ENCODE measurements at regions not wholly inside any gene's neighbourhood (a gene's known extent, or its start where the extent isn't known, plus 50 kb on each side); places are given as distances from the start of the nearest gene placed in this dataset.

DNA sequence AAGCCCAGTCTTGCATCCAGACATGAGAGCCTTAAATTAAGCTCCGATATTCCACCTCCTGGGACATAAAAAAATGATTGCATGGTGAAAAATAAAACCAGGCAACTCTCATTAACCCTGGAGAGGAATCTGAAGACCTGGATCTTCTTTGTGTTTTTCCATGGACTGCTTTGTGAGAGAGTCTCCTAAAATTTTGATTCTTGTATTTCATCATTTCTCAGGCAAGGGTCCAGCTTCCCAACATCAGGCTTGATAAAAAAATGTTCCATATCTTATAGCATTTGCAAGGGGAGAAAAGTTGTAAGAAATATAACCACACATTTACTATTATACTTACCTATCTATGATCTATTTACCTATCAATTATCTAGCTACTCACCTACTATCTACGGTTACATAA lies 327.5 kb upstream of the SPHKAP start:
- intact Hi-C loops (cut with DNase I) = no loop called here
- no peaks in the 10 kb centered on the region for H3K27me3 ChIP-seq
- H3K9me3 ChIP-seq = no peaks in the 10 kb centered on the region
- TF ChIP-seq, protein P1, sequence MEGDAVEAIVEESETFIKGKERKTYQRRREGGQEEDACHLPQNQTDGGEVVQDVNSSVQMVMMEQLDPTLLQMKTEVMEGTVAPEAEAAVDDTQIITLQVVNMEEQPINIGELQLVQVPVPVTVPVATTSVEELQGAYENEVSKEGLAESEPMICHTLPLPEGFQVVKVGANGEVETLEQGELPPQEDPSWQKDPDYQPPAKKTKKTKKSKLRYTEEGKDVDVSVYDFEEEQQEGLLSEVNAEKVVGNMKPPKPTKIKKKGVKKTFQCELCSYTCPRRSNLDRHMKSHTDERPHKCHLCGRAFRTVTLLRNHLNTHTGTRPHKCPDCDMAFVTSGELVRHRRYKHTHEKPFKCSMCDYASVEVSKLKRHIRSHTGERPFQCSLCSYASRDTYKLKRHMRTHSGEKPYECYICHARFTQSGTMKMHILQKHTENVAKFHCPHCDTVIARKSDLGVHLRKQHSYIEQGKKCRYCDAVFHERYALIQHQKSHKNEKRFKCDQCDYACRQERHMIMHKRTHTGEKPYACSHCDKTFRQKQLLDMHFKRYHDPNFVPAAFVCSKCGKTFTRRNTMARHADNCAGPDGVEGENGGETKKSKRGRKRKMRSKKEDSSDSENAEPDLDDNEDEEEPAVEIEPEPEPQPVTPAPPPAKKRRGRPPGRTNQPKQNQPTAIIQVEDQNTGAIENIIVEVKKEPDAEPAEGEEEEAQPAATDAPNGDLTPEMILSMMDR (IDR thresholded peaks at IDR 0.05) = no peak
- H3K4me3 ChIP-seq = no peak overlapping the region
- no peaks in the 10 kb centered on the region for H3K36me3 ChIP-seq
- no peaks in the 10 kb centered on the region for H3K4me1 ChIP-seq
- H3K27ac ChIP-seq = no peak overlapping the region
- DNase-seq (ENCODE audit: low spot score in 2 of 2) = no peak

DNA sequence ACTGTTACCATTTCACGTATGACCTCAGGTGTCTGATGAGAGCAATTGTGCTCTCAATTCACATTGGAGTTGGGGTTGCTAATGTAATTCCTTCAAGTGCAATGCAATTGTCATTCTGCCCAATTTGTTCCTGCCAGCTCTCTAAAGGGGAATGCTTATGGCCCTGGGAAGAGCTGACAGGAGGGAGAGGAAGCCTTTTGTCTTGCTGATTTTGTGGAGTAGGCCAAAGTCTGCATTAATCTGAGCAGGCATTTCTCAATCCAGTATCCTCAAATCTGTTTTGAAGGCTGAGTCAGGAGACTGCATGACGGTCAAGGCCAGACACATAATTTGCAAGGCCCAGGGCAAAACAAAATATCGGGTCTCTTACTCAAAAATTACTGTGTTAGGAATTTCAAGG lies 326.4 kb upstream of the SPHKAP start:
- intact Hi-C loops (cut with DNase I) = no loop called here
- Histone ChIP-seq H3K27ac (no peak overlapping the region), H3K4me1 (no peaks in the 10 kb centered on the region), H3K9me3 (no peaks in the 10 kb centered on the region), H3K27me3 (no peaks in the 10 kb centered on the region), H3K4me3 (no peak overlapping the region), H3K36me3 (no peaks in the 10 kb centered on the region)
- no peak for DNase-seq (ENCODE audit: low spot score in 2 of 2)
- TF ChIP-seq, protein P1 (IDR thresholded peaks at IDR 0.05) = no peak

DNA sequence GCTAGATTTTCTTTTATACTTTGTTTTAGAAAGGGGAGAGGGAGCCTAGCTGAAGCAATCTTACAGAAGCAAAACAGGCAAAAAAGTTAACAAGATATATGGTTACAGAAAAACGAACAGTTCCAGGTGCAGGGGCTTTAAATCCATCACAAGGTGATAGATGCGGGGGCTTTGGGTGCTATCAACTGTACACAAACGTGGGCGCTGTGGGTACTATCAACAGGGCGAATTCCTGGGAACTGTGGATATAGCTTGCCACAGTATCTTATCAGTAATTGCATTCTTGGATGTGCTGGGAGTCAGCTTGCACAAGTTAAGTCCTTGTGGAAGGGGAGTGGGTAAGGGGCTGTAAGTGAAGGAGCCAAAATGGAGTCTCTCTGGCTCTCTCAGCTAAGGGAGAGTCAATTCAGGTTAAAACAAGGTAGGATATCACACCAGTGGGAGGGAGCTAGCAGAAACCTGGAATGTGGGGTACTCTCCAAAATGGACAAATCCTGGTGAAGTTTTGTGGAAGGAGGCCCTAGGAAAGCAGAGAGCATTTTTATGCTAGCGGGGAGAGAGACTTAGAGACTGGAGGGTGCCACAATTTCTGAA lies 325.8 kb upstream of the SPHKAP start:
- intact Hi-C loops (cut with DNase I) = no loop called here
- no peaks in the 10 kb centered on the region for H3K9me3 ChIP-seq
- no peak overlapping the region for H3K4me3 ChIP-seq
- DNase-seq (ENCODE audit: low spot score in 2 of 2) = no peak
- H3K36me3 ChIP-seq = no peaks in the 10 kb centered on the region
- H3K27ac ChIP-seq = no peak overlapping the region
- H3K4me1 ChIP-seq = no peaks in the 10 kb centered on the region
- no peaks in the 10 kb centered on the region for H3K27me3 ChIP-seq
- TF ChIP-seq, protein P1 (IDR thresholded peaks at IDR 0.05) = no peak

DNA sequence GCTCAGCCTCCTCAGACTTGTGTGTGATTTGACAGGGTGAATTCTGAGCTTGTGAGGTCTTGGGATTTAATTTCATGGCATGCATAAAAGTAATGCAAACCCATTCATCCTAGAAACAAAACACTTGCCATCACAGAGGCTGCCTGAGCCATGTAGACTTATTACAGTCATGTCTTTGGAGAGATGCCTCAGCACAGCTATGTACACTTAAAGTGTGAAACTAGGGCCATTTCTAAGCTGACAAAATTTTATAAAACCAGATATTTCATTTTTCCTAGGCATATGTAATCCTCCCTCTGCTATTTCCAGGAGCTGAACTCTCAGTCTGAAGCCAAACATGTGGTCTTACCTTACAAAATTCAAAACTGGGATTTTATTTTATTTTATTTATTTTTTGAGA lies 322.2 kb upstream of the SPHKAP start:
- H3K36me3 ChIP-seq = no peaks in the 10 kb centered on the region
- no peak overlapping the region for H3K4me3 ChIP-seq
- H3K9me3 ChIP-seq = no peaks in the 10 kb centered on the region
- H3K27ac ChIP-seq = no peak overlapping the region
- no peak for DNase-seq (ENCODE audit: low spot score in 2 of 2)
- intact Hi-C loops (cut with DNase I) = no loop called here
- TF ChIP-seq, protein P1 (IDR thresholded peaks at IDR 0.05) = no peak
- no peaks in the 10 kb centered on the region for H3K4me1 ChIP-seq
- no peaks in the 10 kb centered on the region for H3K27me3 ChIP-seq

DNA sequence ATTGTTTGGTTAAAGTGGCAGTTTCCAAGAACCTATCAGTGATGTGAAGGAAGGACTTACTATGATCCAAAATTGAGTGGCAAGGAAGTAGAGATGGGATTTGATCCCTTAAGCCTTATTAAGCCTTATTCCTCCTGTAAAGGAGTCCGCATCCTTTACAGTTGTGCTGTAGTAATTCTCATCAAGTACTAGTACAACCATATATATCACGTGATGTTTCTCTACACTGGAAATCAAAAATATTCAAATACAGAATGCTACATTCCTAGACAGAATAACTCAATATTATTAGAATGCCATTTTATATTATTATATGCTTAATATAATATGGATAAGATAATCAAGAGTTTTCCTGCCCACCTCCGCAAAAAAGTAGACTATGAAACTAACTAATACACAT lies 312.4 kb upstream of the SPHKAP start:
- intact Hi-C loops (cut with DNase I) = no loop called here
- H3K9me3 ChIP-seq = no peaks in the 10 kb centered on the region
- H3K27me3 ChIP-seq = no peaks in the 10 kb centered on the region
- TF ChIP-seq, protein P1 (IDR thresholded peaks at IDR 0.05) = no peak
- H3K4me1 ChIP-seq = no peaks in the 10 kb centered on the region
- no peak for DNase-seq (ENCODE audit: low spot score in 2 of 2)
- H3K4me3 ChIP-seq = no peak overlapping the region
- H3K36me3 ChIP-seq = no peaks in the 10 kb centered on the region
- H3K27ac ChIP-seq = no peak overlapping the region

DNA sequence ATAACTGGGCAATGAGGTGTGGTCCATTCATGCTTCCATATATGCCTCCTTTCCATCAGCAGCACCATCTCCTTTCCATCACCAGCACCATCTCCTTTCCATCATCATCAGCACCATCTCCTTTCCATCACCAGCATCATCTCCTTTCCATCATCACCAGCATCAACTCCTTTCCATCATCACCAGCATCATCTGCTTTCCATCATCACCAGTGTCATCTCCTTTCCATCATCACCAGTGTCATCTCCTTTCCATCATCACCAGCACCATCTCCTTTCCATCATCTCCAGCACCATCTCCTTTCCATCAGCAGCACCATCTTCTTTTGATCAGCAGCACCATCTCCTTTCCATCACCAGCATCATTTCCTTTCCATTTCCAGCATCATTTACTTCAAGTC lies 297.5 kb upstream of the SPHKAP start:
- Histone ChIP-seq H3K27ac (no peak overlapping the region), H3K4me3 (no peak overlapping the region), H3K4me1 (no peaks in the 10 kb centered on the region), H3K36me3 (no peaks in the 10 kb centered on the region), H3K27me3 (no peaks in the 10 kb centered on the region), H3K9me3 (no peaks in the 10 kb centered on the region)
- TF ChIP-seq, protein P1 (IDR thresholded peaks at IDR 0.05) = no peak
- intact Hi-C loops (cut with DNase I) = no loop called here
- no peak for DNase-seq (ENCODE audit: low spot score in 2 of 2)

Measured in ascending aorta (tissue), 2 donors.